ENCODE measurements at regions not wholly inside any gene's neighbourhood (a gene's known extent, or its start where the extent isn't known, plus 50 kb on each side); places are given as distances from the start of the nearest gene placed in this dataset.
"Not testable (repeated sequence)": the region's sequence is repeated elsewhere in the genome, so short reads cannot be mapped to it uniquely, and the experiment has no call there.

DNA sequence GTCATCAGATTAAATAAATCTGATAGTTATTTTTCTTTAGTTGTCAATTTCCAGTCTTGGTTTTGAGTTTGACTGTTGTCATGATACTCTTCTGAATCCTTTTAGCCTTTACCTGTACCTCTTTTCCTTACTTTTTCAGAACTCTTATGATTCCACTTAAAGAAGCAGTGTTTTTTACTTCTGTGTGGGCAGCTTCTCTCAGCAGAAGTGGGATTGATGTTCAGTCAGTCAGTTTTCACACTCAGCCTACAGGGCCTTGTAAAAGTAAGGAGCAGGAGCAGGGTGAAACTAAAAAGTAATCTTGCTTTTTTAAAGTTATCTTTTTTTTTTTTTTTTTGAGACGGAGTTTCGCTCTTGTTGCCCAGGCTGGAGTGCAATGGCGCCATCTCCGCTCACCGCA, 75.1 kb downstream of the HAUS1 start:
- intact Hi-C loops (cut with micrococcal nuclease) = loop anchor here (10.0 kb wide), 1 partner anchor 735 kb away; the partner anchor contains the start of genes KATNAL2 and PIAS2
- Mint-ChIP-seq H3K27me3 (ENCODE audit: insufficient read depth) (no peaks in the 10 kb centered on the region), H3K4me1 (ENCODE audit: low read depth) (peaks cover 48% of the 10 kb centered on the region), H3K27ac (no peak overlapping the region), H3K4me3 (no peak overlapping the region), H3K9me3 (no peaks in the 10 kb centered on the region), H3K36me3 (ENCODE audit: low read depth) (peaks cover 17% of the 10 kb centered on the region)
- no peak for DNase-seq (ENCODE audit: low spot score)

DNA sequence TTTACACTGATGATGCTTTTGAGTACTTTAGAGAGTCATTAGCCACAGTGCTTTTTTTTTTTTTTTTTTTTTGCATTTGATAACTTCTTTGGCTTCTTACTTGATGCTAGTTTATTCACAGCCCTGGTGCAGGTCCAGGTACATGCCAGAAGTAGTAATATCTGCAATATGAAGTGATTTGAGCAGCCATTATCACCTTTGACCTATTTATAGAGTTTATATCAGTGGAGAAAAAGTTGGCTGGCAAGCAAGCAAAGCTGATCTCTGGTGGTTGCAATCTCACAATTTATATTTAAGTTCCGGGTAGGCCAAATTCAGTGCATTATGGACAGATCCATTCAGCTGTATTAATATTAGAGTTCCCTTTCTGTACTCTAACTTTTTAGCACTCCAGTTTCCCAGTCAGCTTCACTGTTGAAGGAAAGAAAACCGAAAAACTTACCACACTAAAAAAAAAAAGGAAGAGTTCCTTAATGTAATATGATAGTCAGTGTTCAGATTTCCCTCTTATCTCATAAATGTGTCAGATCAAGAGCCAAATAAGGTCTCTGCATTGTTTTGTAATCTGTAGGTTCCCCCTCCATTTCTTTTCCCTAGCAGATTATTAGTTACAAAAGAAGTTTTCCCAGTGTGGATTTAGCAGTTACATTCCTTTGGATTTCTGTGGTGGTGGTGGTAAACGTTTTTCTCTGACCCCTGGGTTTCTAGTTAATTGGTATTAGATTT, 78.6 kb downstream of the HAUS1 start:
- H3K9me3 Mint-ChIP-seq = no peaks in the 10 kb centered on the region
- peaks cover 9% of the 10 kb centered on the region for H3K36me3 Mint-ChIP-seq (ENCODE audit: low read depth)
- peaks cover 38% of the 10 kb centered on the region for H3K4me1 Mint-ChIP-seq (ENCODE audit: low read depth)
- intact Hi-C loops (cut with micrococcal nuclease) = no loop called here
- no peak overlapping the region for H3K4me3 Mint-ChIP-seq
- H3K27ac Mint-ChIP-seq = peak overlapping the region; percentile 2
- H3K27me3 Mint-ChIP-seq (ENCODE audit: insufficient read depth) = no peaks in the 10 kb centered on the region
- no peak for DNase-seq (ENCODE audit: low spot score)

DNA sequence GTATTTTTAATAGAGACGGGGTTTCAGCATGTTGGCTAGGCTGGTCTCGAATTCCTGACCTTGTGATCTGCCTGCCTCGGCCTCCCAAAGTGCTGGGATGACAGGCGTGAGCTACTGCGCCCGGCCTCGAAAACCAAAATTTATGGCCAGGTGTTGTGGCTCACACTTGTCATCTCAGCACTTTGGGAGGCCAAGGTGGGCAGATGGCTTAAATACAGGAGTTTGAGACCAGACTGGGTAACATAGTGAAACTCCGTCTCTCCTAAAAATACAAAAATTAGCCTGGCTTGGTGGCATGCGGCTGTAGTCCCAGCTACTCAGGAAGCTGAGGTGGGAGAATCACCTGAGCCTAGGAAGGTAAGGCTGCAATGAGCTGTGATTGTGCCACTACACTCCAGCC, 80.1 kb downstream of the HAUS1 start:
- intact Hi-C loops (cut with micrococcal nuclease); H3K9me3 Mint-ChIP-seq: not testable (repeated sequence)
- peak overlapping the region; percentile 12 for H3K27ac Mint-ChIP-seq

DNA sequence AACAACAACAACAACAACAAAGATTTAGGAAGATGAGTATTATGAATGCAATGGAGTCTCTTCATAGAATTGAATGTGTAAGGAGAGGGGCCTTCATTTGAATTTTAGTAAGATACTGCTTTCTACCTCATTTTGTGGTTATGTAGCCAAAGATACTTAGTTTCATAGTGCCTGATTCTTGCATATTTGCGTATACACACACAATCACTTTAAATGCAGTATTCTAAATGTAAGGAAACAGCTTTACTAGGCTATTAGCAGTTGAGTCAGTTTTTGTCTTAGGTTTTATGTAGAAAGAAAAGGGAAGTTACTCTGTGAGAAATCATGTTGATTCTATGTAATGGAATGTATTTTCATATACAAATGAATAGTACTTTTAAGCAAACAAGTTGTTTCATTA, 80.5 kb downstream of the HAUS1 start:
- intact Hi-C loops (cut with micrococcal nuclease) = no loop called here
- no peak for DNase-seq (ENCODE audit: low spot score)
- Mint-ChIP-seq H3K36me3 (ENCODE audit: low read depth) (peaks cover 6% of the 10 kb centered on the region), H3K27ac (peak overlapping the region; percentile 12), H3K27me3 (ENCODE audit: insufficient read depth) (no peaks in the 10 kb centered on the region), H3K9me3 (no peaks in the 10 kb centered on the region), H3K4me1 (ENCODE audit: low read depth) (peaks cover 34% of the 10 kb centered on the region), H3K4me3 (no peak overlapping the region)

More for the DNA sequence above, 80.1 kb downstream of the HAUS1 start:
- DNase-seq (ENCODE audit: low spot score); H3K27me3 Mint-ChIP-seq (ENCODE audit: insufficient read depth); H3K4me3 Mint-ChIP-seq; H3K36me3 Mint-ChIP-seq (ENCODE audit: low read depth): not testable (repeated sequence)
- peaks cover 34% of the 10 kb centered on the region for H3K4me1 Mint-ChIP-seq (ENCODE audit: low read depth)

DNA sequence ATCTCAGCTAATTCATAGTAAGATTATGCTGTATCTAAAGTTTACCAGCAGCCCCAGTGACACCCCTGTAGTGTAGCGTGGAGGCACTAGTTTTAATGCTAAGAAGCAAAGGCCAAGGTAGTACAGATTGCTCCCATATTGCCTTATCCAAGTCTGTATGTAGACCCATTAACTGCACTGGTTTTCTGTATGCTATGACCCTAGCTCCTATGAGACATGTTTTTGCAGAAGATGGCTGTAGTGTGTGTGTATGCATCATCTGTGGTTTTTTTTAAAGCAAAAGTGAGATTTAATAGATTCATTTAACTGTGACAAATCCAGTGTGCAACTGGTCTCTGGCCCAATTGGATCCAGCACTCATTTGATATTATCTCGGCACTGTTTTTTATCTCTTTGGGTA, 86.5 kb downstream of the HAUS1 start:
- no peak for DNase-seq (ENCODE audit: low spot score)
- peaks cover 8% of the 10 kb centered on the region for H3K4me1 Mint-ChIP-seq (ENCODE audit: low read depth)
- H3K9me3 Mint-ChIP-seq = no peaks in the 10 kb centered on the region
- H3K27me3 Mint-ChIP-seq (ENCODE audit: insufficient read depth) = no peaks in the 10 kb centered on the region
- intact Hi-C loops (cut with micrococcal nuclease) = no loop called here
- no peak overlapping the region for H3K27ac Mint-ChIP-seq
- H3K4me3 Mint-ChIP-seq = no peak overlapping the region
- H3K36me3 Mint-ChIP-seq (ENCODE audit: low read depth) = peaks cover 2% of the 10 kb centered on the region

DNA sequence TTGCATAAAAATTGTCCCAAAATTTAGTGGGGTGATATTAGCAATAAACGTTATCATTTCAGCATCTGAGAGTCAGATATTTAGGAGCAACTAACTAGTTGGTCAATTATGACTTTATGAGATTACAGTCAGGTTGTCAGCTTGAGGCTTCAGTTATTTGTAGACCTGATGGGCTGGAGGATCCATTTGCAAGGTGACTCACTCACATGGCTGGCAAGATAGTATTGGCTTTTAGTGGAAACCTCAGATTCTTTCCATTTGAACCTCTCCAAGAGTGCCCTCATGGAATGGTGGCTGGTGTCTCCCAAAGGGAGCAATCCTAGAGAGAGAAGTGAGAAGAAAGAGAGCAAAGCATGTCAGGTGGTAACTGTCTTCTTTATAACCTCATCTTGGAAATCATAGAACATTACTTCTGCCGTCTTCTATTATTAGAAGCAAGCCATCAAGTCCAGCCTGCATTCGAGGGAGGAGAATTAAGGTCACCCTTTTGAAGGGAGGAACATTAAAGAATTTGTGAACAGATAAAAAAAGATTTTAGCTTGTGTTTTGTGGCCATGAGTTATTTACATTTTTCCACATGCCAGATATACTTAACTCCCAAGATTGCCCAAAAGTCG, 92.5 kb downstream of the HAUS1 start:
- Mint-ChIP-seq H3K4me3 (no peak overlapping the region), H3K27me3 (ENCODE audit: insufficient read depth) (no peaks in the 10 kb centered on the region), H3K27ac (no peak overlapping the region), H3K9me3 (no peaks in the 10 kb centered on the region), H3K4me1 (ENCODE audit: low read depth) (peaks cover 27% of the 10 kb centered on the region), H3K36me3 (ENCODE audit: low read depth) (peaks cover 13% of the 10 kb centered on the region)
- intact Hi-C loops (cut with micrococcal nuclease) = no loop called here
- no peak for DNase-seq (ENCODE audit: low spot score)

DNA sequence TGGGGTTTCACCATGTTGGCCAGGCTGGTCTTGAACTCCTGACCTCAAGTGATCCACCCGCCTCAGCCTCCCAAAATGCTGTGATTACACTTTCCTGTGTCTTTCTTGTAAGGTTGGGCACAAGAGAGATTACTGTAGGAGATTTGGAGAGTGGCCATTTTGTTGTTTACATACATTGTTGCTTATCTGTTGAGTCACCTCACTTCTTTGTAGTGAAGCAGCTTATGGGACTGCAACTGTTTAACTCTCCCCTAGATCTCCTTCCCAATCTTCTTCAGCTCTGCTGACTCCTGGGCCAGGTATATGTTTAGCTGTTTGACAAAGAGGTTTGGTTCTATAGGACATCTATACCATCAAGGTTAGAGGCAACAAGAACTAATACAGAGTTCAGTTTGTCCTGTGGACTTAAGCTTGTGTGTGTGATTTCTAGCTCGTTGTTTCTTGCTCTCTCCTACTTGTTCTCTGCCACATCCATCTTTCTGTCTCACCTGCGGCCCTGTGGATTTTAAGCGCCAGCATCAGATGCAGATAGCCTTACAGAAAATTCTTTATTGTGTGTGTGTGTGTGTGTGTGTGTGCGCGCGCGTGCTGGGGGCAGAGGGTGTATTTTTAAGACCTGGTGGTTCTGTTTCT, 95.4 kb downstream of the HAUS1 start:
- H3K27me3 Mint-ChIP-seq (ENCODE audit: insufficient read depth) = no peaks in the 10 kb centered on the region
- peak overlapping the region; percentile 78 for H3K27ac Mint-ChIP-seq
- DNase-seq (ENCODE audit: low spot score) = no peak
- H3K36me3 Mint-ChIP-seq (ENCODE audit: low read depth) = peaks cover 17% of the 10 kb centered on the region
- no peak overlapping the region for H3K4me3 Mint-ChIP-seq
- H3K4me1 Mint-ChIP-seq (ENCODE audit: low read depth) = peaks cover 50% of the 10 kb centered on the region
- intact Hi-C loops (cut with micrococcal nuclease) = loop anchor here (2.0 kb wide), 1 partner anchor 13 kb away; no protein-coding TSS in a partner anchor
- no peaks in the 10 kb centered on the region for H3K9me3 Mint-ChIP-seq

DNA sequence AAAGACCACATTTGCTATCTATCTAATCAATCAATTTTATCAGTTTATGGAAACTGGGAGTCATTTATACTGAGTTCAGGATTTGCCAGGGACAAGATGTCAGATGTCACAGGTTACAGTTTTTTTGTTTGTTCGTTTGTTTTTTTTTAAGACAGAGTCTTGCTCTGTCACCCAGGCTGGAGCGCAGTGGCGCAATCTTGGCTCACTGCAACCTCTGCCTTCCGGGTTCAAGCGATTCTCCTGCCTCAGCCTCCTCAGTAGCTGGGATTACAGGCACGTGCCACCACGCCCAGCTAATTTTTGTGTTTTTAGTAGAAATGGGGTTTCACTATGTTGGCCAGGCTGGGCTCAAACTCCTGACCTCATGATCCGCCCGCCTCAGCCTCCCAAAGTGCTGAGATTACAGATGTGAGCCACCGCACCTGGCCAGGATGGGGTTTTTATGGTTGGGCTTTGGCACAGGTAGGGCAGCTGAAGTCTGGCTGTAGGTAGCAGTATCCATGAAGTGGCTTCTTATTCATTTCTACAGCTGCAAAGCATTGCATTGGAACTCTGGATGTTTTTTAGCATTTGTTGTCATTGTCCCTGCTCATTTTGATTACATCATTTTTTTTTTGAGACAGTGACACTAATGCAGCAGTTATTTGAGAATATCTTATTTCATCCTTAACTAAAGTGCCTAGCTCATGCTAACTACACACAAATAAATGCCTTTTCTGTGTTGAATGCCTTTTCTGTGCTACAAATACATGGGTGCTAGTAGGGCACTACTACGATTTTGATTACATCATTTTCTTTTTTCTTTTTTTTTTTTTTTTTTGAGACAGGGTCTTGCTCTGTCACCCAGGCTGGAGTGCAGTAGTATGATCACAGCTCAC, 96.2 kb downstream of the HAUS1 start:
- DNase-seq (ENCODE audit: low spot score); intact Hi-C loops (cut with micrococcal nuclease); H3K9me3 Mint-ChIP-seq; H3K4me3 Mint-ChIP-seq; H3K27me3 Mint-ChIP-seq (ENCODE audit: insufficient read depth): not testable (repeated sequence)
- Mint-ChIP-seq H3K36me3 (ENCODE audit: low read depth) (peaks cover 17% of the 10 kb centered on the region), H3K27ac (peak overlapping the region; percentile 78), H3K4me1 (ENCODE audit: low read depth) (peaks cover 57% of the 10 kb centered on the region)

DNA sequence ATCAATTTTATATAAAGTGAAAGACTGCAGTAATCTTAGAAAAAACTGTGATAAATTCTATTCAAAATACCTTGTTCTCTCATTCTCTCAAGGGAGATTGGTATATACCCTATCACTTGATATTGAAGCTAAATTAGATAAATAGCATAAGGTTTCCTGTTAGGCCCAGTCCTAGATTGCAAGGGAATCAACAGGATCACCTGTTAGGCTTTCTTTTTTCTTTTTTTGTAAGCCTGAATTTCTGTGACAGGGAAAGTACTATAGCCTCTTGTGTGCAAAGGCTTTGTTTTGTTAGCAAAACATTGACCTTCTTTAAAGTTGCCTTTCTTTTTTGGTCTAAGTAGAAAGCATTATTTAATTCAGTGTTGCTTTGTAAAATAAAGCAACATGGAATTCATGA, 100.0 kb downstream of the HAUS1 start:
- H3K36me3 Mint-ChIP-seq (ENCODE audit: low read depth) = peaks cover 16% of the 10 kb centered on the region
- no peak for DNase-seq (ENCODE audit: low spot score)
- intact Hi-C loops (cut with micrococcal nuclease) = no loop called here

DNA sequence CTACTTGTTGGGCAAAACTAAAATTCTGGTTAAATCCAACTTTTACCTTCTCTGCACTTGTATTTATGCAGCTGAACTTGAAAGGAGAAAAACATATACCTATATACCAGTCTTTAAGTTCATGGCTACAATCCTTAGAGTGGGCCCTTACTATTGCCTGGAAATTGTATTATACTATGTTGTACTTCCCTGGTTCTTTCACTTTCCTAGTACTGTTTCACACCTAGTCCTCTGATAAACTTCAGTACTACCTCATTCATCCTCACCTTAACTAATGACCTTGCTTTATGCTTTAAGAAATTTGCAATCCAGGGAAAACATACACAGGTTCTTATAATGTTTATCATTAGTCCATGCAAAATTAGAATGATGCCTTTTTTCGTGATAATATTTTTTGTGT, 103.8 kb downstream of the HAUS1 start:
- Mint-ChIP-seq H3K27me3 (ENCODE audit: insufficient read depth) (no peaks in the 10 kb centered on the region), H3K4me1 (ENCODE audit: low read depth) (peaks cover 78% of the 10 kb centered on the region), H3K4me3 (no peak overlapping the region), H3K9me3 (no peaks in the 10 kb centered on the region), H3K27ac (peak overlapping the region; percentile 3), H3K36me3 (ENCODE audit: low read depth) (peaks cover 18% of the 10 kb centered on the region)
- no peak for DNase-seq (ENCODE audit: low spot score)
- intact Hi-C loops (cut with micrococcal nuclease) = no loop called here

More for the DNA sequence above, 100.0 kb downstream of the HAUS1 start:
- no peak overlapping the region for H3K27ac Mint-ChIP-seq
- H3K4me3 Mint-ChIP-seq = no peak overlapping the region
- peaks cover 75% of the 10 kb centered on the region for H3K4me1 Mint-ChIP-seq (ENCODE audit: low read depth)
- H3K9me3 Mint-ChIP-seq = no peaks in the 10 kb centered on the region
- H3K27me3 Mint-ChIP-seq (ENCODE audit: insufficient read depth) = no peaks in the 10 kb centered on the region

DNA sequence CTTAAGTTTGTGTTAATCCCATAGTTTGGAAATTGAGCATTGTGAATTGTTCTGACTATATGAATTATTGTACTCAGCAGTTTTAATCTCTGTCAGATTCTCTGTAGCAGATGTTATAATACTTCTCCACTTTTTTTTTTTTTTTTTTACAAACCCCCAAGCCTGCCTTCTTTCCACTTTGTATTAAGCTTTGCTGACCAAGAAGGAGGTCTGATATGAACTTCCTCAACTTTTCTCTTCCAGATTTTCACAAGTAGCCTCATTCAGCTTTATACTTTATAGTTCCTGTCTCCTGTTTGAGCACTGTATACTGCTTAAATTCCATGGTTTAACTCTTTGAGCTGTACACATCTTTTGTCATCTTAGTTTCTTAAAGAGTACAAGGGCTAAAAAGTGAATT, 105.0 kb downstream of the HAUS1 start:
- Mint-ChIP-seq H3K4me3 (no peak overlapping the region), H3K9me3 (no peaks in the 10 kb centered on the region), H3K4me1 (ENCODE audit: low read depth) (peaks cover 70% of the 10 kb centered on the region), H3K36me3 (ENCODE audit: low read depth) (peaks cover 18% of the 10 kb centered on the region), H3K27me3 (ENCODE audit: insufficient read depth) (no peaks in the 10 kb centered on the region), H3K27ac (no peak overlapping the region)
- no peak for DNase-seq (ENCODE audit: low spot score)
- intact Hi-C loops (cut with micrococcal nuclease) = no loop called here

DNA sequence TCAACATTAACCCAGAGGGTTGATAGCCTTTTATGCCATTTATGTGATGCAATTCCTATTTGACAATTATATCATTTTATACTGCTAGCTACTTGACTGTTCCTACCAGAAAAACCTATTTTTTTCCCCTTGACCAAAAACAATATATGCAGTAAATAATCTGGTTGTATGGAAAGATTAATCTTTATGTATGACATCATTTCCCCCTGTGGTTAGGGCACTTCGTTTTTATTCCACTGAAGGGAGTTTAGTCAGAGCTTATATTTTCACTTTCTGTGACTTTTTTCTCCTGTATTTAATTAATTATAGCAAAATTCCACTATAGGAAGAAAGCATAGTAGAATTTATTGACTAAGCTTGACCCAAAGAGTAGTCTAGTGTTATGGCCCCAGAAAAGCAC, 107.6 kb downstream of the HAUS1 start:
- no peak for DNase-seq (ENCODE audit: low spot score)
- H3K4me3 Mint-ChIP-seq = peak overlapping the region; percentile 57
- H3K9me3 Mint-ChIP-seq = no peaks in the 10 kb centered on the region
- H3K27me3 Mint-ChIP-seq (ENCODE audit: insufficient read depth) = no peaks in the 10 kb centered on the region
- intact Hi-C loops (cut with micrococcal nuclease) = loop anchor here (1.0 to 2.0 kb wide), 5 partner anchors 11 to 113 kb away; partner anchors contain the start of gene ATP5F1A
- H3K27ac Mint-ChIP-seq = peak overlapping the region; percentile 81
- peaks cover 22% of the 10 kb centered on the region for H3K36me3 Mint-ChIP-seq (ENCODE audit: low read depth)
- H3K4me1 Mint-ChIP-seq (ENCODE audit: low read depth) = peaks cover 54% of the 10 kb centered on the region
